ENCODE measurements at regions not wholly inside any gene's neighbourhood (a gene's known extent, or its start where the extent isn't known, plus 50 kb on each side); places are given as distances from the start of the nearest gene placed in this dataset.
A peak's percentile ranks its signal among the peaks of the same experiment; 100 is the strongest.
"Not testable (repeated sequence)": the region's sequence is repeated elsewhere in the genome, so short reads cannot be mapped to it uniquely, and the experiment has no call there.

- no peak for DNase-seq
Measured at GRCh38 chr9:117775591-117775990, 71.4 kb downstream of the TLR4 start.

- no peak for DNase-seq
Measured at GRCh38 chr9:117777823-117778222, 73.6 kb downstream of the TLR4 start.

- DNase-seq, result no peak
Measured at GRCh38 chr9:117779760-117780159, 75.6 kb downstream of the TLR4 start.

- DNase-seq, result peak; percentile 7
Measured at GRCh38 chr9:117782931-117783788, 79.0 kb downstream of the TLR4 start.

GRCh38 chr9:117783828-117784227, 79.6 kb downstream of the TLR4 start:
- DNase-seq, result no peak

GRCh38 chr9:117784996-117785395, 80.8 kb downstream of the TLR4 start:
- no peak for DNase-seq

GRCh38 chr9:117787746-117788145, 83.5 kb downstream of the TLR4 start:
- no peak for DNase-seq

- no peak for DNase-seq
Measured at GRCh38 chr9:117795271-117795670, 91.1 kb downstream of the TLR4 start.

GRCh38 chr9:117796681-117797080, 92.5 kb downstream of the TLR4 start:
- no peak for DNase-seq

- DNase-seq, result no peak
Measured at GRCh38 chr9:117800389-117800788, 96.2 kb downstream of the TLR4 start.

- no peak for DNase-seq
Measured at GRCh38 chr9:117809751-117810150, 105.5 kb downstream of the TLR4 start.

GRCh38 chr9:117815315-117815714, 111.1 kb downstream of the TLR4 start:
- no peak for DNase-seq

GRCh38 chr9:117815948-117816347, 111.7 kb downstream of the TLR4 start:
- no peak for DNase-seq

GRCh38 chr9:117821954-117822353, 117.8 kb downstream of the TLR4 start:
- no peak for DNase-seq

- no peak for DNase-seq
Measured at GRCh38 chr9:117823576-117823975, 119.4 kb downstream of the TLR4 start.

- DNase-seq, result no peak
Measured at GRCh38 chr9:117825609-117826347, 121.6 kb downstream of the TLR4 start.

- no peak for DNase-seq
Measured at GRCh38 chr9:117826837-117827236, 122.6 kb downstream of the TLR4 start.

- no peak for DNase-seq
Measured at GRCh38 chr9:117827456-117827855, 123.3 kb downstream of the TLR4 start.

GRCh38 chr9:117828466-117828865, 124.3 kb downstream of the TLR4 start:
- DNase-seq, result no peak

GRCh38 chr9:117835798-117836197, 131.6 kb downstream of the TLR4 start:
- DNase-seq, result no peak

GRCh38 chr9:117839862-117840261, 135.7 kb downstream of the TLR4 start:
- no peak for DNase-seq

- DNase-seq, result not testable (repeated sequence)
Measured at GRCh38 chr9:117851836-117852461, 147.7 kb downstream of the TLR4 start.

GRCh38 chr9:117858561-117858960, 154.4 kb downstream of the TLR4 start:
- DNase-seq, result no peak

GRCh38 chr9:117860849-117861248, 156.6 kb downstream of the TLR4 start:
- no peak for DNase-seq
